Ishikawa (cell line): ENCODE measurements at regions not wholly inside any gene's neighbourhood (a gene's known extent, or its start where the extent isn't known, plus 50 kb on each side); places are given as distances from the start of the nearest gene placed in this dataset.

ENCODE experiments used
- CEBPB ChIP-seq: IDR thresholded peaks from 2 replicates; pipeline ENCODE4 v1.6.1; 2012
- CREB1 ChIP-seq: IDR thresholded peaks from 2 replicates; pipeline ENCODE4 v1.6.1; 2012; ENCODE audit warnings: low read depth
- EGR1 ChIP-seq: IDR thresholded peaks from 2 replicates; pipeline ENCODE4 v1.6.1; 2012
- EP300 ChIP-seq: IDR thresholded peaks from 2 replicates; pipeline ENCODE4 v1.6.1; 2012; ENCODE audit warnings: borderline replicate concordance
- NFIC ChIP-seq: IDR thresholded peaks from 2 replicates; pipeline ENCODE4 v1.6.1; 2012
- TAF1 ChIP-seq: IDR thresholded peaks from 2 replicates; pipeline ENCODE4 v1.6.1; 2012; ENCODE audit warnings: low read depth, mild to moderate bottlenecking
- TCF12 ChIP-seq: IDR thresholded peaks from 2 replicates; pipeline ENCODE4 v1.6.1; 2012; ENCODE audit warnings: low read depth
- YY1 ChIP-seq: IDR thresholded peaks from 2 replicates; pipeline ENCODE4 v1.6.1; 2012; ENCODE audit warnings: low read depth
- TF ChIP-seq, protein P1 (sequence below): IDR thresholded peaks from 2 replicates; pipeline ENCODE4 v1.6.1; 2012
- TF ChIP-seq, protein P2 (sequence below): IDR thresholded peaks from 2 replicates; pipeline ENCODE4 v1.6.1; 2012; ENCODE audit warnings: low read depth, mild to moderate bottlenecking
- TF ChIP-seq, protein P3 (sequence below): IDR thresholded peaks from 2 replicates; pipeline ENCODE4 v1.6.1; 2012

DNA sequence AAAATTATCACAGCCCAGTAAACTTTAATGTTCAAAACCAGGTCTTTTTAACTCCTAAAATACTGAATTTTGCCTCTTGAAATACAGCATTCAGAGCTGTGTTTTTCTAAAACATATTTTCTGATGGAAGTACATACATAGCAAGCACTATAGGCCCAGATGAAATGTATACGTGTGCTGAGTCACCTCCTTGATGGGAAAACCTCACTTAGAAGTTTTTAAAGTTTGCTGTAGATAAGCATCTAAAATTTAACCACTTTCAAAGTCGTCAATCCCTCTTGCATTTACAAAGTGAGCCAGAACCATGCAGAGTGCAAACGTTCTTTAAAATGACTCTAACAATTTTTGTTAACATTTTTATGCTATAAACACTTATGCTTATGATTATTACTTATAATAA, 618.8 kb downstream of the RPS29 start:
- TF ChIP-seq EP300 = no peak
- TF ChIP-seq NFIC = no peak
- TF ChIP-seq, protein P1, sequence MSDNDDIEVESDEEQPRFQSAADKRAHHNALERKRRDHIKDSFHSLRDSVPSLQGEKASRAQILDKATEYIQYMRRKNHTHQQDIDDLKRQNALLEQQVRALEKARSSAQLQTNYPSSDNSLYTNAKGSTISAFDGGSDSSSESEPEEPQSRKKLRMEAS = no peak
- TF ChIP-seq EGR1 = no peak
- TF ChIP-seq CREB1 = no peak
- TF ChIP-seq CEBPB = no peak
- TF ChIP-seq TCF12 = no peak
- TF ChIP-seq, protein P2, sequence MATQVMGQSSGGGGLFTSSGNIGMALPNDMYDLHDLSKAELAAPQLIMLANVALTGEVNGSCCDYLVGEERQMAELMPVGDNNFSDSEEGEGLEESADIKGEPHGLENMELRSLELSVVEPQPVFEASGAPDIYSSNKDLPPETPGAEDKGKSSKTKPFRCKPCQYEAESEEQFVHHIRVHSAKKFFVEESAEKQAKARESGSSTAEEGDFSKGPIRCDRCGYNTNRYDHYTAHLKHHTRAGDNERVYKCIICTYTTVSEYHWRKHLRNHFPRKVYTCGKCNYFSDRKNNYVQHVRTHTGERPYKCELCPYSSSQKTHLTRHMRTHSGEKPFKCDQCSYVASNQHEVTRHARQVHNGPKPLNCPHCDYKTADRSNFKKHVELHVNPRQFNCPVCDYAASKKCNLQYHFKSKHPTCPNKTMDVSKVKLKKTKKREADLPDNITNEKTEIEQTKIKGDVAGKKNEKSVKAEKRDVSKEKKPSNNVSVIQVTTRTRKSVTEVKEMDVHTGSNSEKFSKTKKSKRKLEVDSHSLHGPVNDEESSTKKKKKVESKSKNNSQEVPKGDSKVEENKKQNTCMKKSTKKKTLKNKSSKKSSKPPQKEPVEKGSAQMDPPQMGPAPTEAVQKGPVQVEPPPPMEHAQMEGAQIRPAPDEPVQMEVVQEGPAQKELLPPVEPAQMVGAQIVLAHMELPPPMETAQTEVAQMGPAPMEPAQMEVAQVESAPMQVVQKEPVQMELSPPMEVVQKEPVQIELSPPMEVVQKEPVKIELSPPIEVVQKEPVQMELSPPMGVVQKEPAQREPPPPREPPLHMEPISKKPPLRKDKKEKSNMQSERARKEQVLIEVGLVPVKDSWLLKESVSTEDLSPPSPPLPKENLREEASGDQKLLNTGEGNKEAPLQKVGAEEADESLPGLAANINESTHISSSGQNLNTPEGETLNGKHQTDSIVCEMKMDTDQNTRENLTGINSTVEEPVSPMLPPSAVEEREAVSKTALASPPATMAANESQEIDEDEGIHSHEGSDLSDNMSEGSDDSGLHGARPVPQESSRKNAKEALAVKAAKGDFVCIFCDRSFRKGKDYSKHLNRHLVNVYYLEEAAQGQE = no peak
- TF ChIP-seq YY1 = no peak
- TF ChIP-seq TAF1 = no peak
- TF ChIP-seq, protein P3, sequence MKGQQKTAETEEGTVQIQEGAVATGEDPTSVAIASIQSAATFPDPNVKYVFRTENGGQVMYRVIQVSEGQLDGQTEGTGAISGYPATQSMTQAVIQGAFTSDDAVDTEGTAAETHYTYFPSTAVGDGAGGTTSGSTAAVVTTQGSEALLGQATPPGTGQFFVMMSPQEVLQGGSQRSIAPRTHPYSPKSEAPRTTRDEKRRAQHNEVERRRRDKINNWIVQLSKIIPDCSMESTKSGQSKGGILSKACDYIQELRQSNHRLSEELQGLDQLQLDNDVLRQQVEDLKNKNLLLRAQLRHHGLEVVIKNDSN = no peak
